ENCODE measurements at regions not wholly inside any gene's neighbourhood (a gene's known extent, or its start where the extent isn't known, plus 50 kb on each side); places are given as distances from the start of the nearest gene placed in this dataset.

- no peak for DNase-seq (ENCODE audit: low spot score)
These were observed 473.6 kb upstream of the PROK2 start for GRCh38 chr3:72258361-72259141.

GRCh38 chr3:72257738-72258137 lies 472.8 kb upstream of the PROK2 start:
- DNase-seq (ENCODE audit: low spot score) = no peak

- DNase-seq (ENCODE audit: low spot score) = no peak
These were observed 472.3 kb upstream of the PROK2 start for GRCh38 chr3:72257203-72257602.

GRCh38 chr3:72256716-72257115 lies 471.8 kb upstream of the PROK2 start:
- DNase-seq (ENCODE audit: low spot score) = no peak

- peak; percentile 28 for DNase-seq (ENCODE audit: low spot score)
These were observed 471.0 kb upstream of the PROK2 start for GRCh38 chr3:72255791-72256559.

- no peak for DNase-seq (ENCODE audit: low spot score)
These were observed 470.2 kb upstream of the PROK2 start for GRCh38 chr3:72255191-72255590.

- DNase-seq (ENCODE audit: low spot score) = no peak
These were observed 469.5 kb upstream of the PROK2 start for GRCh38 chr3:72254483-72254882.

GRCh38 chr3:72250725-72251124 lies 465.8 kb upstream of the PROK2 start:
- DNase-seq (ENCODE audit: low spot score) = no peak

GRCh38 chr3:72248869-72249268 lies 463.9 kb upstream of the PROK2 start:
- DNase-seq (ENCODE audit: low spot score) = no peak

- DNase-seq (ENCODE audit: low spot score) = no peak
These were observed 463.4 kb upstream of the PROK2 start for GRCh38 chr3:72248389-72248761.

- no peak for DNase-seq (ENCODE audit: low spot score)
These were observed 462.9 kb upstream of the PROK2 start for GRCh38 chr3:72247645-72248388.

- no peak for DNase-seq (ENCODE audit: low spot score)
These were observed 462.2 kb upstream of the PROK2 start for GRCh38 chr3:72247126-72247525.

GRCh38 chr3:72246685-72247084 lies 461.7 kb upstream of the PROK2 start:
- DNase-seq (ENCODE audit: low spot score) = no peak

- DNase-seq (ENCODE audit: low spot score) = no peak
These were observed 460.3 kb upstream of the PROK2 start for GRCh38 chr3:72245183-72245811.

GRCh38 chr3:72244396-72244795 lies 459.4 kb upstream of the PROK2 start:
- no peak for DNase-seq (ENCODE audit: low spot score)

- no peak for DNase-seq (ENCODE audit: low spot score)
These were observed 457.4 kb upstream of the PROK2 start for GRCh38 chr3:72242326-72242725.

- no peak for DNase-seq (ENCODE audit: low spot score)
These were observed 456.6 kb upstream of the PROK2 start for GRCh38 chr3:72241525-72241924.

GRCh38 chr3:72240531-72240930 lies 455.6 kb upstream of the PROK2 start:
- DNase-seq (ENCODE audit: low spot score) = no peak

GRCh38 chr3:72238801-72239200 lies 453.9 kb upstream of the PROK2 start:
- no peak for DNase-seq (ENCODE audit: low spot score)

GRCh38 chr3:72238010-72238691 lies 453.2 kb upstream of the PROK2 start:
- DNase-seq (ENCODE audit: low spot score) = no peak

- DNase-seq (ENCODE audit: low spot score) = no peak
These were observed 452.7 kb upstream of the PROK2 start for GRCh38 chr3:72237679-72238009.

GRCh38 chr3:72234391-72234790 lies 449.4 kb upstream of the PROK2 start:
- peak; percentile 14 for DNase-seq (ENCODE audit: low spot score)
